ENCODE measurements at regions not wholly inside any gene's neighbourhood (a gene's known extent, or its start where the extent isn't known, plus 50 kb on each side); places are given as distances from the start of the nearest gene placed in this dataset.

- DNase-seq: no peak
These were observed 305.1 kb downstream of the SLITRK1 start for GRCh38 chr13:83577183-83577582.

- DNase-seq: no peak
These were observed 314.3 kb downstream of the SLITRK1 start for GRCh38 chr13:83568019-83568418.

- DNase-seq: no peak
These were observed 318.8 kb downstream of the SLITRK1 start for GRCh38 chr13:83563499-83563898.

- no peak for DNase-seq
These were observed 324.4 kb downstream of the SLITRK1 start for GRCh38 chr13:83557845-83558244.

DNA sequence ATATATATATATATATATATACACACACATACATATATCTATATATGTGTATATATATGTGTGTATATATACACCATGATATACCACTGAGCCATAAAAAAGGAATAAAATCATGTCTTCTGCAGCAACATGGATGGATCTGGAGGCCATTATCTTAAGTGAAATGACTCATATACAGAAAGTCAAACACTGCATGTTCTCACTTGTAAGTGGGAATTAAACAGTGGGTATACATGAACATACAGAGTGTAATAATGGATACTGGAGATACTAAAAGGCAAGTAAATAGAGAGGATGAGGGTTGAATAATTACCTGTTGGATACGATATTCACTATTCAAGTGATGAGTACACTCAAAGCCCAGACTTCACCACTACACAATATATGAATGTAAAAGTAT, 332.6 kb downstream of the SLITRK1 start:
- DNase-seq: no peak

GRCh38 chr13:83547043-83547442, 335.2 kb downstream of the SLITRK1 start:
- no peak for DNase-seq

- no peak for DNase-seq
These were observed 335.8 kb downstream of the SLITRK1 start for GRCh38 chr13:83546476-83546875.

- no peak for DNase-seq
These were observed 343.6 kb downstream of the SLITRK1 start for GRCh38 chr13:83538636-83539035.

- DNase-seq: no peak
These were observed 345.3 kb downstream of the SLITRK1 start for GRCh38 chr13:83536941-83537340.

DNA sequence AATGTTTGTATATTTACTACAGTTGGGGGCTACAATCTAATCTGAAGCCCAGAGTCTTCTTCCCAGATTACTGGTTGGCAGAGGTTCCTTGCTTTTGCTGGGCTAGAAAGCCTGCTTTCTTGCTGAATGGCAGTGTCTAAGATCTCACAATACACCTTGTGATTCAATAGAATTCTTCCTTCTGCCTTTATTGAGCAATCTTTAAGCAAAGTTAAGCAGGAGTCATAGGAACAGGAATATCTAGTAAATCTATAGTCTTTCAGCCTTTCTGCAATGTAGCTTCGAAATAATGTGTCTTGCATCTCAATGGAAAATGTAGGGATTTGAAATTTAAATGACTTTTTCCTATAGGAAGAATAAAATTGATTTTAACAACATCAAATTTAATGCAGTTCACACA, 346.1 kb downstream of the SLITRK1 start:
- no peak for DNase-seq

- DNase-seq: no peak
These were observed 349.5 kb downstream of the SLITRK1 start for GRCh38 chr13:83532809-83533208.

- no peak for DNase-seq
These were observed 351.3 kb downstream of the SLITRK1 start for GRCh38 chr13:83531022-83531421.

DNA sequence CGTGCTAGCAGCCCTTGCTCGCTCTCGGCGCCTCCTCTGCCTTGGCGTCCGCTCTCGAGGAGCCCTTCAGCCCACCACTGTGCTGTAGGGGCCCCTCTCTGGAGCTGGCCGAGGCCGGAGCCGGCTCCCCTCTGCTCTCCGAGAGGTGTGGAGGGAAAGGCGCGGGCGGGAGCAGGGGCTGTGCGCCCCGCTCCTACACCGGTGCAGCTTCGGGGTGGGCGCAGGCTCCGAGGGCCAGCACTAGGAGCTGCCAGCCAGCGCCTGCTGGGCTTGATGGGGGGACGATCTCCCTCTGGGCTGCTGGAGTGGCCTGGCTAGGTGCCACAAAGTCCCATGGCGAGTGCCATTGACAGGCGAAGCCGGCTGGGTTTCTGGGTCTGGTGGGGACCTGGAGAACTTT, 365.5 kb downstream of the SLITRK1 start:
- DNase-seq: no peak

DNA sequence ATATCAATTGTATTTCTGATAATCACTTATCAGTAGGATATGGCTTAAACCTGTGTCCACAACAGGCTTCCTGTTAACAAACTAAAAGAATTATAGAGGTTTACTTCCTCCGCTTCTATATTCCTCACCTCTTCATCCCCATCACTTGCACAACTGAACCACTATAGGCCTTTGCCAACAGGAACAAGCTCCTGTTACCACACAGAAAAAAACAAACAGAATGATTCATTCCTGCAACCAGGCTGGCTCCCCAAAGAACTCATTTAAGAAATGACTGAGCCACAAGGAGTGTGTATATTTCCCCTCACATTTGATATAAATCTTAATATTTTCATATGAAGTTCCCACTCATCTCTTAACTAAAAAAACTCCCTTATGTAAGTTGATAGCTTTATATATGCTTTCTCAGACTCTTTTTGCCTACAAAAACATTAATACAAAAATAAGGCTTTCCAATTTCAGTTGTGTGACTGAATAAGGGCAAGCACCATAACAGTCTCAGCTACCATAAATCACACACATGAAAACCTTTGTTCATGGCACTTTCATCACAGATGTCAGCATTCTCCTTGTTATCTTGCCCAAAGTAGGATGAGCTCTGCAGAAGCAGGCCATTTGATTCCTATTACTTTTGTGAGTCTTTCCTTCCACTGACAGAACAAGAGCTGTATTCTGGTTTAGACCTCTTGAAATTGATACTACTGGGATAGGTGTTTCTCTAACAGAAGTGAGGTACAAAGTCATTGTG, 366.8 kb downstream of the SLITRK1 start:
- DNase-seq: no peak

GRCh38 chr13:83508771-83509301, 373.4 kb downstream of the SLITRK1 start:
- no peak for DNase-seq

DNA sequence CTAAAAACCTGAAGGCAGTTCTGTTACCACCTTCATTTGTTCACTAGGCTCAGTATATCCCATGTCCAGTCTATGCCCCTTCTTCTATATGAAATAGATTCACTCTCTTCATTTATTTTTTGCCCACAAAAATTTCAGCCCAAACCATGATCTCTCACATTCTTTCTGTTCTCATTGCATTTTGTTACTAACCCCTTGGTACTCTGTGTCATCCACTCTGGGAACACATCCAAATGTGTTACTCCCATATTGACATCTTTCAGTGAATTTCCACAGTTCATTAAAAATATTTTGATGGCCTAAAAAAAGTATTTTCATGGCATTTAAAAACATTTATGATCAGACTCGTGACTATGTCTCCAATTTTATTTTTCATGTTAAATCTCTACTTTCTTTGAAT, 378.9 kb downstream of the SLITRK1 start:
- no peak for DNase-seq

DNA sequence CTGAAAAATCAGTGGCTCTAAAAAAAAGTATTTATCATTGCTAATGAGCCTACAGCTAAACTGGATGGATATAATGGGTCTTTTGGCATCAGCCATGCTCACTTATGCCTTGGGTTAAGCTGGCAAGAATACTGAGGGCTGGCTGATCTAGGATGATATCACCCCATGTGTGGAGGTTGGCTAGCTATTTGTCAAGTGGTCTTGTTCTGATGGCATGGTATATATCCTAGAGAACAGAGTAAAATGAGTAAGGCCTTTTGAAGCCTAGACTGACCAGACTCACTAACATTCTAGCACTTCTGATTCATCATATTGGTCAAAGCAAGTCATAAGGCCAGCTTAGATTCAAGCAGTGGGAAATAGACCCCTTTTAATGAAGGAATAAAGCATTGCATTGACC, 383.0 kb downstream of the SLITRK1 start:
- DNase-seq: no peak

DNA sequence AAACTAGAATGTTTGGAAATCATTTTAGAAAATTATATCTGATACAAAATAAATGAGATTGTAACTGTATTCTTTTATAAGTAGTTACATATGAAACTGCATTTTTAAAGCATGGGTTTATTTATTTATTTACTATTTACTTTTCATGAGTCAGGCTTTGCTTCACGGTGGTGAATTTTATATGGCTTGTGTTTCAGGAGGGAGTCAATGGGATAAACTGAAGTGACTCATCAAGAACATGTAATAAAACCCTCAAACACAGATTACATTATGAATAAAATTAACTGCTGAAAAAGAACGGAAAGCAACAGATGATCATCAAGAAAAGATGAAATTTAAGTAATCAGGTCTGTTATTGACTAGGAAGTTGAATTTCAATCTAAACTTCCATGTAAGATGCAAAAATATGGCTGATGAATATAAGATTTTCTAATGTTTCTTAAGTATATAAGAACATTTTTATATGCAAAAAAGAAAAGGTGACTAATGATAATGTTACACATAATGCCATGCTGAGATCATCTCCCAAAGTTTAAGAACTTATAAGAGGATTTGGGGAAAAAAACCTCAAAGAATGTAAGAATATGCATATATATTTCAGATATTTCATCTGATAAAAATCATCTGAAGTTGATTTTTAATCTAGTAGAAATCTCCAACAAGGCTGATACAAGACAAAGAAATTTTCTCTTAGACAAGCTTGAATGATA, 383.6 kb downstream of the SLITRK1 start:
- DNase-seq: no peak

DNA sequence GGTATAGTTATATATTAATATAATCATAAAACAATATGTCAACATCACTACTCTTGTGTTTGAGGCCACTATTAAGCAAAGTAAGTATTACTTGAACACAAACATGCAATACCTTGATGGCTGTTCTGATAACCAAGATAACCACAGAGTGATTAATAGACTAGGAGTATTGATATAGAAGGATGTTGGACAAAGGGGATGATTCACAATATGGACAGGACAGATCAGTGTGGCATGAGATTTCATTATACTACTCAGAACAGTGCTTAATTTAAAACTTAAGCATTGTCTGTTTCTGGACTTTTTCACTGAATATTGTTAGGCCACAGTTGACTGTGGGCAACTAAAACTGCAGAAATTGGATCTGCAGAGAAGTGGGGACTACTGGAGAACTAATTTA, 384.2 kb downstream of the SLITRK1 start:
- no peak for DNase-seq

- DNase-seq: no peak
These were observed 385.8 kb downstream of the SLITRK1 start for GRCh38 chr13:83496501-83496900.

DNA sequence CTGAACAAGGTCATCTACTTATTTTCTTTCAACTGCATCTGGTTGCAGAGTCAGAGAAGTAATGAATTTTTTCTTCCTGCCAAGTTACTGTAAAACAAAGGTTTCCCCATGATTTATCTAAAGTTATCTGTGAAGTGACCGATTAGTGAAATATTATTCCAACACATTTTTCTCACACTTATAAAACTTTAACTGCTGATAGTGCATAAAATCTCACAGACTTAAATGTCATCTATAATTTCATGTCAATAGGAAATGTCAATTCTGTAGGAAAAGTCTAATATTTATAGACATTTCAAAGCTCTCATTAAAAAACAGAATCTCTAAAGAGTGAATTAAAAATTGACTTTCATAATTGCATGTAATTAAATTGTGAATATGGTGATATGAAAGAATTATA, 397.2 kb downstream of the SLITRK1 start:
- no peak for DNase-seq

DNA sequence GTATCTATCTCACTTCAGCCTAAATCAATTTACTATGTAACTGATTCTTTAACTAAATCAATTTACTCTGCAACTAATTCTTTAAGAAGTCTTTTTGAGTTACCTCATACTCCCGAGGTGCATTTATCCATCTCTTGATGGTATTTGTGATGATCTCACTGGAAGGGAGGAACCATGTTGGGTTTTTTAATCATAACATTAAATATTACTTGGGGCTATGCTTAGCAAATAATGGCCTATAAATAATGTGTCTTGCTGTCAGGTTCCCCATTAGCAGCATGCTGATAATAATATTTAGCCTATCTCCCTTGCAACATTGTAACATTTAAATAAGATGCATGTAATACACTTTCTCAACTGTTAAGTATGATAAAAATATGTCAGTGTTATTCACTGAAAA, 411.3 kb downstream of the SLITRK1 start:
- DNase-seq: no peak

GRCh38 chr13:83470133-83470797, 412.0 kb downstream of the SLITRK1 start:
- DNase-seq: no peak

- DNase-seq: no peak
These were observed 428.6 kb downstream of the SLITRK1 start for GRCh38 chr13:83453723-83454122.

Data from NCI-H1694 (cell line).